Naive thymus-derived CD4-positive, alpha-beta T cell (primary cell): ENCODE measurements at regions not wholly inside any gene's neighbourhood (a gene's known extent, or its start where the extent isn't known, plus 50 kb on each side); places are given as distances from the start of the nearest gene placed in this dataset.

ENCODE experiments used
- ATAC-seq: fragments of 150-1000 bp; cut with Tn5 transposase; 2 replicates; pipeline ENCODE4 v1.10.0; 2021; ENCODE audit warnings: mild to moderate bottlenecking, moderate library complexity
- CTCF ChIA-PET: fragments of 350-600 bp; sonication (Branson Sonifier 250); formaldehyde crosslinking; loops from one replicate; lab custom pipeline; 2021; ENCODE audit warnings: antibody characterized with exemption; lab: Charles Lee
- POLR2A ChIA-PET: fragments of 350-600 bp; sonication (Branson Sonifier 250); formaldehyde crosslinking; loops from one replicate; lab custom pipeline; 2021; ENCODE audit warnings: antibody characterized with exemption, inconsistent platforms; lab: Charles Lee
- DNase-seq, 9 donors: peaks; one replicate each; pipeline versions ENCODE4 v3.0.0 to v3.0.0-alpha.2; 2020 to 2022; ENCODE audit warnings: mixed read lengths in 1 of 9
- H3K27ac ChIP-seq: one replicate; pipeline ENCODE4 v1.7.0; 2013; ENCODE audit warnings: mild to moderate bottlenecking, low read depth, low read length, moderate library complexity
- H3K27me3 ChIP-seq, 2 donors: one replicate each; pipeline ENCODE4 v1.7.0; 2013; ENCODE audit warnings: low read length in 2 of 2, mild to moderate bottlenecking in 2 of 2, moderate library complexity in 2 of 2; ENCODE audit not compliant: control insufficient read depth in 2 of 2, insufficient read depth in 2 of 2
- H3K36me3 ChIP-seq, 3 experiments: 1 replicate in 2 of 3; 2 replicates in 1 of 3; pipeline ENCODE4 v1.7.0; 2013; ENCODE audit warnings: low read length in 3 of 3, mild to moderate bottlenecking in 3 of 3, moderate library complexity in 1 of 3; ENCODE audit not compliant: insufficient read depth in 3 of 3, control insufficient read depth in 2 of 3
- H3K4me1 ChIP-seq, 2 donors: one replicate each; pipeline ENCODE4 v1.7.0; 2013; ENCODE audit warnings: low read length in 2 of 2, mild to moderate bottlenecking in 2 of 2, moderate library complexity in 1 of 2; ENCODE audit not compliant: control insufficient read depth in 2 of 2, insufficient read depth in 2 of 2
- H3K4me3 ChIP-seq: 2 replicates; pipeline ENCODE4 v1.7.0; 2013; ENCODE audit warnings: mild to moderate bottlenecking, low read length
- H3K9me3 ChIP-seq, 3 experiments: 1 replicate in 2 of 3; 2 replicates in 1 of 3; pipeline ENCODE4 v1.7.0; 2013; ENCODE audit warnings: low read length in 3 of 3; ENCODE audit not compliant: control insufficient read depth in 2 of 3
- H3K27ac Mint-ChIP-seq, 9 donors: one replicate each; pipeline ENCODE4 v1.8.0; 2020 to 2022; ENCODE audit warnings: mixed read lengths in 9 of 9, mild to moderate bottlenecking in 8 of 9, moderate library complexity in 5 of 9, inconsistent platforms in 2 of 9
- H3K27me3 Mint-ChIP-seq, 5 donors: one replicate each; pipeline ENCODE4 v1.8.0; 2021 to 2022; ENCODE audit warnings: mixed read lengths in 5 of 5, mild to moderate bottlenecking in 1 of 5
- H3K36me3 Mint-ChIP-seq, 5 donors: one replicate each; pipeline ENCODE4 v1.8.0; 2020 to 2022; ENCODE audit warnings: mixed read lengths in 5 of 5, mild to moderate bottlenecking in 3 of 5, inconsistent platforms in 1 of 5
- H3K4me1 Mint-ChIP-seq, 7 donors: one replicate each; pipeline ENCODE4 v1.8.0; 2020 to 2022; ENCODE audit warnings: mixed read lengths in 7 of 7, mild to moderate bottlenecking in 3 of 7, inconsistent platforms in 1 of 7
- H3K4me3 Mint-ChIP-seq, 10 donors: one replicate each; pipeline ENCODE4 v1.8.0; 2020 to 2022; ENCODE audit warnings: mild to moderate bottlenecking in 10 of 10, mixed read lengths in 10 of 10, moderate library complexity in 6 of 10, inconsistent platforms in 2 of 10
- H3K9me3 Mint-ChIP-seq, 11 donors: one replicate each; pipeline ENCODE4 v1.8.0; 2020 to 2022; ENCODE audit warnings: mixed read lengths in 11 of 11, mild to moderate bottlenecking in 4 of 11, inconsistent platforms in 1 of 11, moderate library complexity in 1 of 11
- intact Hi-C, 2 donors: fragments of 100-400 bp; cut with micrococcal nuclease; formaldehyde crosslinking; loops; one replicate each; pipeline ENCODE4 v1.15.1; 2023

- DNase-seq, result no peak
- no peaks in the 10 kb centered on the region for H3K4me1 ChIP-seq
- H3K4me3 Mint-ChIP-seq, result no peak overlapping the region
- CTCF ChIA-PET, result interaction anchor here (0.7 to 3.4 kb wide), 6 partner anchors 10 to 187 kb away, joined by 3 to 34 read pairs (median 4); no protein-coding TSS in a partner anchor
- H3K36me3 ChIP-seq, result no peaks in the 10 kb centered on the region
- peaks cover 0 to 5% (median 1%) of the 10 kb centered on the region in 7 donors for H3K4me1 Mint-ChIP-seq
- POLR2A ChIA-PET, result no interaction called here
- H3K27me3 ChIP-seq, result no peaks in the 10 kb centered on the region
- ATAC-seq, result no peak
- H3K4me3 ChIP-seq, result no peak overlapping the region
- intact Hi-C loops, result no loop called here
- no peaks in the 10 kb centered on the region for H3K36me3 Mint-ChIP-seq
- H3K27me3 Mint-ChIP-seq, result peaks cover 0 to 32% (median 4%) of the 10 kb centered on the region in 5 donors
- no peak overlapping the region for H3K27ac ChIP-seq
- no peaks in the 10 kb centered on the region for H3K9me3 Mint-ChIP-seq
- H3K9me3 ChIP-seq, result no peaks in the 10 kb centered on the region
- no peak overlapping the region for H3K27ac Mint-ChIP-seq
These were observed 50.1 kb upstream of the GATM start for GRCh38 chr15:45428491-45428890.
